Fibroblast of mammary gland (primary cell): ENCODE measurements at regions not wholly inside any gene's neighbourhood (a gene's known extent, or its start where the extent isn't known, plus 50 kb on each side); places are given as distances from the start of the nearest gene placed in this dataset.

Experiments
- DNase-seq: peaks from one replicate; pipeline ENCODE4 v3.0.0-alpha.2; 2010; ENCODE audit warnings: low read depth
- H3K4me3 ChIP-seq: 2 replicates; pipeline ENCODE4 v1.5.1; 2011; ENCODE audit warnings: low read depth, mild to moderate bottlenecking, low read length, moderate library complexity; ENCODE audit not compliant: control insufficient read depth
- CTCF ChIP-seq: conservative IDR thresholded peaks from 2 replicates; pipeline ENCODE4 v1.5.1; 2011; ENCODE audit warnings: low read depth, low read length, inconsistent platforms; ENCODE audit not compliant: control insufficient read depth, insufficient read depth

GRCh38 chr10:90337316-90337715 lies 520.5 kb downstream of the HTR7 start:
- no peak overlapping the region for H3K4me3 ChIP-seq
- no peak for TF ChIP-seq CTCF
- no peak for DNase-seq

- TF ChIP-seq CTCF = no peak
- no peak overlapping the region for H3K4me3 ChIP-seq
- no peak for DNase-seq
Observed at GRCh38 chr10:90342480-90342879, 515.4 kb downstream of the HTR7 start.

GRCh38 chr10:90344226-90344625 lies 513.6 kb downstream of the HTR7 start:
- peak; percentile 65 for DNase-seq
- no peak overlapping the region for H3K4me3 ChIP-seq
- TF ChIP-seq CTCF = no peak

GRCh38 chr10:90347239-90347638 lies 510.6 kb downstream of the HTR7 start:
- H3K4me3 ChIP-seq = no peak overlapping the region
- TF ChIP-seq CTCF = no peak
- peak; percentile 38 for DNase-seq

GRCh38 chr10:90350122-90350521 lies 507.7 kb downstream of the HTR7 start:
- no peak for TF ChIP-seq CTCF
- no peak for DNase-seq
- no peak overlapping the region for H3K4me3 ChIP-seq

GRCh38 chr10:90352288-90352687 lies 505.6 kb downstream of the HTR7 start:
- H3K4me3 ChIP-seq = no peak overlapping the region
- TF ChIP-seq CTCF = no peak
- DNase-seq = peak; percentile 36

- DNase-seq = no peak
- no peak overlapping the region for H3K4me3 ChIP-seq
- no peak for TF ChIP-seq CTCF
Observed at GRCh38 chr10:90354914-90355313, 502.9 kb downstream of the HTR7 start.
